Stomach (tissue), 8 donors: ENCODE measurements at regions not wholly inside any gene's neighbourhood (a gene's known extent, or its start where the extent isn't known, plus 50 kb on each side); places are given as distances from the start of the nearest gene placed in this dataset.

ENCODE experiments used
- DNase-seq, 2 donors: peaks; one replicate each; pipeline versions ENCODE4 v3.0.0 to v3.0.0-alpha.2; 2013 to 2019
- H3K27ac ChIP-seq, 5 donors: fragments of 200-600 bp in 4 of 5; sonication (generic) in 4 of 5; one replicate each; pipeline ENCODE4 v1.5.1; 2013 to 2019; ENCODE audit warnings: mild to moderate bottlenecking in 1 of 5, moderate library complexity in 1 of 5
- H3K27me3 ChIP-seq, 3 donors: fragments of 200-600 bp; sonication (generic); one replicate each; pipeline ENCODE4 v1.5.1; 2017 to 2019; ENCODE audit warnings: mixed run types in 1 of 3
- H3K36me3 ChIP-seq, 4 donors: fragments of 200-600 bp; sonication (generic); 1 replicate in 3 of 4; 2 replicates in 1 of 4; pipeline ENCODE4 v1.5.1; 2016 to 2019
- H3K4me1 ChIP-seq, 4 donors: fragments of 200-600 bp; sonication (generic); one replicate each; pipeline ENCODE4 v1.5.1; 2016 to 2019
- H3K4me3 ChIP-seq, 4 donors: fragments of 200-600 bp; sonication (generic) in 3 of 4; one replicate each; pipeline ENCODE4 v1.5.1; 2016 to 2019; ENCODE audit warnings: mild to moderate bottlenecking in 1 of 4
- H3K9me3 ChIP-seq, 4 donors: fragments of 200-600 bp; sonication (generic); one replicate each; pipeline ENCODE4 v1.5.1; 2016 to 2019
- EP300 ChIP-seq: sonication (generic); formaldehyde crosslinking; IDR thresholded peaks from one replicate; pipeline ENCODE4 v1.6.1; 2017; ENCODE audit warnings: antibody characterized with exemption
- POLR2A ChIP-seq, 4 donors: fragments of 450-650 bp; IDR thresholded peaks; one replicate each; pipeline ENCODE4 v1.6.1; 2016; ENCODE audit warnings: antibody characterized with exemption in 4 of 4, control low read depth in 2 of 4, mild to moderate bottlenecking in 1 of 4, moderate library complexity in 1 of 4
- POLR2AphosphoS5 ChIP-seq, 3 donors: sonication (generic); formaldehyde crosslinking; IDR thresholded peaks; one replicate each; pipeline ENCODE4 v1.6.1; 2016; ENCODE audit warnings: antibody characterized with exemption in 3 of 3
- WGBS, 5 donors: extraction: QIAGEN DNeasy Blood & Tissue Kit in 3 of 5; methylation state at CpG; one replicate each; pipeline versions ENCODE4 v1.1.5 to v1.1.7; 2013 to 2018; 5-methylcytosine and 5-hydroxymethylcytosine counted together
- intact Hi-C: fragments of 100-400 bp; cut with DNase I; formaldehyde crosslinking; loops from one replicate; pipeline ENCODE4 v1.15.1; 2023; ENCODE audit warnings: low total_unique reads
- TF ChIP-seq, protein P1 (sequence below), 7 experiments: fragments of 450-650 bp in 4 of 7; fragments of 200-600 bp in 3 of 7; sonication (generic) in 3 of 7; IDR thresholded peaks; one replicate each; pipeline ENCODE4 v1.5.1; 2016 to 2019; ENCODE audit warnings: antibody characterized with exemption in 7 of 7, control low read depth in 2 of 7, mild to moderate bottlenecking in 1 of 7
- donor health status: healthy with polysubstance abuse.
- donor health status: Bipolar disorder and iron deficiency.
- donor health status: healthy.

DNA sequence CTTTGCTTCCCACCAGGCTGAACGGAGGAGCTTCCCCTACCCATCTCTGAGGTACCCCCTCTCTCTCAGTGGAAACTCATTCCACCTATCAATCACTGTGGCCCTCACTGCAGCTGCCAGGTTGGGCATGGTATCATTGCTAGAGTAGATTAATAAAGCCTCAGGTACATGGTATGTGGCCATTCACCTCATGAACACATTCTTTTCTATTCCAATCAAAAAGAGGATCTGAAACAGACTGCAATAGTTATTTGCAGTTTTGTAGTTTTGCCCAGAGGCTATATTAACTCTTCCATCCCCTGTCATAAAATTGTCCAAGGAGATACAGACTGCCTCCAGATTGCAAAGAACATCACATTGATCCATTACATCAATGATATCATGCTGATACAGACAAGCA is 85.8 kb upstream of the MVB12B start:
- Histone ChIP-seq H3K27ac (no peak overlapping the region), H3K9me3 (peaks cover 0 to 22% (median 2%) of the 10 kb centered on the region in 4 donors), H3K27me3 (no peaks in the 10 kb centered on the region), H3K36me3 (no peaks in the 10 kb centered on the region), H3K4me1 (no peaks in the 10 kb centered on the region), H3K4me3 (no peak overlapping the region)
- intact Hi-C loops: no loop called here
- TF ChIP-seq POLR2A (IDR thresholded peaks at IDR 0.05) (no peak), EP300 (no peak), POLR2AphosphoS5 (IDR thresholded peaks at IDR 0.05) (no peak)
- TF ChIP-seq, protein P1, sequence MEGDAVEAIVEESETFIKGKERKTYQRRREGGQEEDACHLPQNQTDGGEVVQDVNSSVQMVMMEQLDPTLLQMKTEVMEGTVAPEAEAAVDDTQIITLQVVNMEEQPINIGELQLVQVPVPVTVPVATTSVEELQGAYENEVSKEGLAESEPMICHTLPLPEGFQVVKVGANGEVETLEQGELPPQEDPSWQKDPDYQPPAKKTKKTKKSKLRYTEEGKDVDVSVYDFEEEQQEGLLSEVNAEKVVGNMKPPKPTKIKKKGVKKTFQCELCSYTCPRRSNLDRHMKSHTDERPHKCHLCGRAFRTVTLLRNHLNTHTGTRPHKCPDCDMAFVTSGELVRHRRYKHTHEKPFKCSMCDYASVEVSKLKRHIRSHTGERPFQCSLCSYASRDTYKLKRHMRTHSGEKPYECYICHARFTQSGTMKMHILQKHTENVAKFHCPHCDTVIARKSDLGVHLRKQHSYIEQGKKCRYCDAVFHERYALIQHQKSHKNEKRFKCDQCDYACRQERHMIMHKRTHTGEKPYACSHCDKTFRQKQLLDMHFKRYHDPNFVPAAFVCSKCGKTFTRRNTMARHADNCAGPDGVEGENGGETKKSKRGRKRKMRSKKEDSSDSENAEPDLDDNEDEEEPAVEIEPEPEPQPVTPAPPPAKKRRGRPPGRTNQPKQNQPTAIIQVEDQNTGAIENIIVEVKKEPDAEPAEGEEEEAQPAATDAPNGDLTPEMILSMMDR (IDR thresholded peaks at IDR 0.05): no peak
- DNase-seq: no peak
- WGBS, 5 donors: 33 to 64% (median 53%) methylated on average over 1 of the region's 1 CpG

GRCh38 chr9:126248680-126249079 is 77.9 kb upstream of the MVB12B start:
- Histone ChIP-seq H3K4me3 (no peak overlapping the region), H3K4me1 (no peaks in the 10 kb centered on the region), H3K9me3 (peaks cover 0 to 14% (median 0%) of the 10 kb centered on the region in 4 donors), H3K27ac (no peak overlapping the region), H3K36me3 (no peaks in the 10 kb centered on the region), H3K27me3 (no peaks in the 10 kb centered on the region)
- no peak for TF ChIP-seq POLR2AphosphoS5 (IDR thresholded peaks at IDR 0.05)
- no peak for TF ChIP-seq EP300
- TF ChIP-seq, protein P1 (IDR thresholded peaks at IDR 0.05): no peak
- no peak for TF ChIP-seq POLR2A (IDR thresholded peaks at IDR 0.05)
- WGBS, 5 donors: 88 to 97% (median 92%) methylated on average over 3 of the region's 3 CpGs
- intact Hi-C loops: no loop called here
- no peak for DNase-seq

- no peak overlapping the region for H3K27ac ChIP-seq
- no peaks in the 10 kb centered on the region for H3K36me3 ChIP-seq
- no peaks in the 10 kb centered on the region for H3K9me3 ChIP-seq
- no peak for DNase-seq
- intact Hi-C loops: no loop called here
- no peak for TF ChIP-seq POLR2AphosphoS5 (IDR thresholded peaks at IDR 0.05)
- TF ChIP-seq EP300: no peak
- no peak overlapping the region for H3K4me3 ChIP-seq
- 40 to 62% (median 53%) methylated on average over 14 of the region's 14 CpGs for WGBS, 5 donors
- no peaks in the 10 kb centered on the region for H3K4me1 ChIP-seq
- H3K27me3 ChIP-seq: peaks cover 0 to 20% (median 3%) of the 10 kb centered on the region in 3 donors
Measured at GRCh38 chr9:126261584-126262356, 64.9 kb upstream of the MVB12B start.

DNA sequence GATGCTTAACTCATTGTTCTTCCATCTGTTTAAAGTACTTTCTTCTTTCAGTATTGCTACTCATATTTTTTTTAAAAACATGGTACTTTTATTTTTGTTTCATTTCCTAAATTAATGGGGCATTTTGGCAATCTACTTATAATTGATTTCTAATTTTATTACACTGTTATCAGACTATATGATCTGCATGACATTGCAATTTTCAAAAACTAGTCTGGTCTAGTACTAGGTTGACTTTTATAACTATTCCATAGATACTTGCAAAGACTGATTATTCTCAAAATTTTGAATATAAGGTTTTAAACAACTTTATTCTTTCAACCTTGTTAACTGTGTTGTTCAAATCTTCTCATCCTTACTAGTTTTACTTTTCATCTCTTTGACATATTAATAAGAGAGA is 63.9 kb upstream of the MVB12B start:
- H3K27ac ChIP-seq: no peak overlapping the region
- no peak for DNase-seq
- no peaks in the 10 kb centered on the region for H3K4me1 ChIP-seq
- no peaks in the 10 kb centered on the region for H3K36me3 ChIP-seq
- no peaks in the 10 kb centered on the region for H3K9me3 ChIP-seq
- TF ChIP-seq POLR2A (IDR thresholded peaks at IDR 0.05): no peak
- TF ChIP-seq, protein P1 (IDR thresholded peaks at IDR 0.05): no peak
- no peak for TF ChIP-seq POLR2AphosphoS5 (IDR thresholded peaks at IDR 0.05)
- TF ChIP-seq EP300: no peak
- H3K4me3 ChIP-seq: no peak overlapping the region
- intact Hi-C loops: no loop called here
- H3K27me3 ChIP-seq: peaks cover 0 to 24% (median 9%) of the 10 kb centered on the region in 3 donors

GRCh38 chr9:126270556-126270955 is 56.1 kb upstream of the MVB12B start:
- Histone ChIP-seq H3K9me3 (peaks cover 0 to 11% (median 0%) of the 10 kb centered on the region in 4 donors), H3K36me3 (no peaks in the 10 kb centered on the region), H3K4me1 (no peaks in the 10 kb centered on the region), H3K27me3 (peaks cover 0 to 28% (median 9%) of the 10 kb centered on the region in 3 donors), H3K27ac (no peak overlapping the region), H3K4me3 (no peak overlapping the region)
- intact Hi-C loops: no loop called here
- 25 to 81% (median 41%) methylated on average over 1 of the region's 1 CpG for WGBS, 5 donors
- no peak for TF ChIP-seq POLR2A (IDR thresholded peaks at IDR 0.05)
- DNase-seq: no peak
